C4-2B (cell line): ENCODE measurements at regions not wholly inside any gene's neighbourhood (a gene's known extent, or its start where the extent isn't known, plus 50 kb on each side); places are given as distances from the start of the nearest gene placed in this dataset.

Experiments used
- ZFX ChIP-seq: fragments of 450-650 bp; IDR thresholded peaks from 2 replicates; pipeline ENCODE4 v1.6.1; 2017
- TF ChIP-seq, protein P1 (sequence below): fragments of 450-650 bp; conservative IDR thresholded peaks from 2 replicates; pipeline ENCODE4 v1.5.1; 2017; ENCODE audit warnings: mild to moderate bottlenecking

DNA sequence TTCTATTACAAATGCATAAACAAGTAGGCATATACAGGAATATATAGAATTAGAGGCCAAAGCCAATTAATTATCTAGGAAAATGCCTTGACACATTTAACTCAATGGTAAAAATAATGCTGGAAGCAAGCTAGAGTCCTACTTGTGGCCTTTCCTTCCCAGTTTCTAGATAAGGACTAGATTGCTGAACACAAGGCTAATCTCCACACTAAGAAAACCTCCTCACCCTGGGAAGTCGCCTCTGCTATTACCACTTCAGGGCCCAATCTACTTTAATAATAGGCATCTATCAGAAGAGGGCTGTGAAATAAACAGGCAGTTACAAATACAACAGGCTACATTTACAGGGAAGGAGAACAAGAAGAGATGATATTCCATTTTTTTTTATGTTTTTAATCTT, 80.5 kb upstream of the PRICKLE2 start:
- TF ChIP-seq, protein P1, sequence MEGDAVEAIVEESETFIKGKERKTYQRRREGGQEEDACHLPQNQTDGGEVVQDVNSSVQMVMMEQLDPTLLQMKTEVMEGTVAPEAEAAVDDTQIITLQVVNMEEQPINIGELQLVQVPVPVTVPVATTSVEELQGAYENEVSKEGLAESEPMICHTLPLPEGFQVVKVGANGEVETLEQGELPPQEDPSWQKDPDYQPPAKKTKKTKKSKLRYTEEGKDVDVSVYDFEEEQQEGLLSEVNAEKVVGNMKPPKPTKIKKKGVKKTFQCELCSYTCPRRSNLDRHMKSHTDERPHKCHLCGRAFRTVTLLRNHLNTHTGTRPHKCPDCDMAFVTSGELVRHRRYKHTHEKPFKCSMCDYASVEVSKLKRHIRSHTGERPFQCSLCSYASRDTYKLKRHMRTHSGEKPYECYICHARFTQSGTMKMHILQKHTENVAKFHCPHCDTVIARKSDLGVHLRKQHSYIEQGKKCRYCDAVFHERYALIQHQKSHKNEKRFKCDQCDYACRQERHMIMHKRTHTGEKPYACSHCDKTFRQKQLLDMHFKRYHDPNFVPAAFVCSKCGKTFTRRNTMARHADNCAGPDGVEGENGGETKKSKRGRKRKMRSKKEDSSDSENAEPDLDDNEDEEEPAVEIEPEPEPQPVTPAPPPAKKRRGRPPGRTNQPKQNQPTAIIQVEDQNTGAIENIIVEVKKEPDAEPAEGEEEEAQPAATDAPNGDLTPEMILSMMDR, result no peak
- no peak for TF ChIP-seq ZFX
